Large intestine (tissue), 3 donors: ENCODE measurements at regions not wholly inside any gene's neighbourhood (a gene's known extent, or its start where the extent isn't known, plus 50 kb on each side); places are given as distances from the start of the nearest gene placed in this dataset.

Experiments
- DNase-seq, 2 donors: peaks; one replicate each; pipeline versions ENCODE4 v3.0.0 to v3.0.0-alpha.2; 2013
- H3K27ac ChIP-seq: one replicate; pipeline ENCODE4 v1.5.1; 2013; ENCODE audit warnings: low read length
- H3K27me3 ChIP-seq: 2 replicates; pipeline ENCODE4 v1.6.1; 2013; ENCODE audit warnings: low read length; ENCODE audit not compliant: control insufficient read depth, insufficient read depth
- H3K36me3 ChIP-seq: 2 replicates; pipeline ENCODE4 v1.6.1; 2013; ENCODE audit warnings: low read length; ENCODE audit not compliant: control insufficient read depth, insufficient read depth
- H3K4me1 ChIP-seq: one replicate; pipeline ENCODE4 v1.6.1; 2013; ENCODE audit warnings: low read length; ENCODE audit not compliant: control insufficient read depth, insufficient read depth
- H3K4me3 ChIP-seq: one replicate; pipeline ENCODE4 v1.5.1; 2013; ENCODE audit warnings: low read length
- H3K9me3 ChIP-seq: one replicate; pipeline ENCODE4 v1.6.1; 2013; ENCODE audit warnings: mild to moderate bottlenecking, low read depth, low read length, moderate library complexity; ENCODE audit not compliant: control insufficient read depth
- WGBS: methylation state at CpG from one replicate; pipeline ENCODE4 v1.1.5; 2013; ENCODE audit warnings: low lambda C conversion rate; ENCODE audit not compliant: insufficient coverage; 5-methylcytosine and 5-hydroxymethylcytosine counted together

DNA sequence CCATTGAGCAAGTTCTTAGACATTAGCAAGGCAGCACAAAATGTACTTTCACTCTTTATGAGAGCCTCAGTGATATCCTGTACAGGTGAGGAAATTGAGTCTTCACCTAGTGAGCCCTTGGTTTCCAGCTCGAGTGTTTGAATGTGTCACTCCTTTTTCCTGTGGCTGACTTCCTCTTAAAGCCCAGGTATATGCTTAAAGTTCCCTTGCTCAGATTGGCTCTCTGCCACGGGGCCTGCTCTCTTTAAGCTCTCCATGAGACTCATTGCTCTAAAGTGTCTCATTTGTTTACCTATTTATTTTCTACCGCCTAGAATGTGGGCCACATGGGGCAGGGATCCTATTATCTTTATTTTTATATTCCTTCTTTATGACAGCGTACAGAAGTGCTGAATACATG, 324.9 kb downstream of the SIPA1L2 start:
- no peak overlapping the region for H3K27ac ChIP-seq
- no peak for DNase-seq
- H3K36me3 ChIP-seq: no peaks in the 10 kb centered on the region
- no peak overlapping the region for H3K4me3 ChIP-seq
- peaks cover 3% of the 10 kb centered on the region for H3K27me3 ChIP-seq
- H3K9me3 ChIP-seq: no peaks in the 10 kb centered on the region
- WGBS: 64% methylated on average over 4 of the region's 4 CpGs
- H3K4me1 ChIP-seq: no peaks in the 10 kb centered on the region

DNA sequence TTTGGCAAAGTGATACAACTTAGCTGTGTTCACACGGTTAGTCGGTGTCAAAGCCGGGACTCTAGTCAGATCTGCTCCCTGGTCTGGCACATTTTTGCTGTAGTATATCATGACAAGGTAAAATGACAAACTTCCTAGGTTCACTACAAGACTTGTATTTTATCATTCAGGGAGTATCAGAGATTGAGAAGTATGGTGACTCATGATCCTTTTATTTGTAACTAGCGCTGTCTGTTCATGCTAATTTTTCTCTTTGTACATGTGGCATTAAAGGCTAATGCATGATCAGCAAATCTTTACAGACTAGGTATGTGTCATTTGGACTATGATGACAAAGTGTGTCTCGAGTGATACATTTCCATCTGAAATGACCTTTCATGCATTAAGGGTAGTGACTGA, 326.7 kb downstream of the SIPA1L2 start:
- 100% methylated on average over 1 of the region's 5 CpGs for WGBS
- DNase-seq: no peak
- peaks cover 3% of the 10 kb centered on the region for H3K27me3 ChIP-seq
- no peak overlapping the region for H3K4me3 ChIP-seq
- no peaks in the 10 kb centered on the region for H3K36me3 ChIP-seq
- H3K27ac ChIP-seq: no peak overlapping the region
- H3K4me1 ChIP-seq: no peaks in the 10 kb centered on the region
- H3K9me3 ChIP-seq: no peaks in the 10 kb centered on the region

DNA sequence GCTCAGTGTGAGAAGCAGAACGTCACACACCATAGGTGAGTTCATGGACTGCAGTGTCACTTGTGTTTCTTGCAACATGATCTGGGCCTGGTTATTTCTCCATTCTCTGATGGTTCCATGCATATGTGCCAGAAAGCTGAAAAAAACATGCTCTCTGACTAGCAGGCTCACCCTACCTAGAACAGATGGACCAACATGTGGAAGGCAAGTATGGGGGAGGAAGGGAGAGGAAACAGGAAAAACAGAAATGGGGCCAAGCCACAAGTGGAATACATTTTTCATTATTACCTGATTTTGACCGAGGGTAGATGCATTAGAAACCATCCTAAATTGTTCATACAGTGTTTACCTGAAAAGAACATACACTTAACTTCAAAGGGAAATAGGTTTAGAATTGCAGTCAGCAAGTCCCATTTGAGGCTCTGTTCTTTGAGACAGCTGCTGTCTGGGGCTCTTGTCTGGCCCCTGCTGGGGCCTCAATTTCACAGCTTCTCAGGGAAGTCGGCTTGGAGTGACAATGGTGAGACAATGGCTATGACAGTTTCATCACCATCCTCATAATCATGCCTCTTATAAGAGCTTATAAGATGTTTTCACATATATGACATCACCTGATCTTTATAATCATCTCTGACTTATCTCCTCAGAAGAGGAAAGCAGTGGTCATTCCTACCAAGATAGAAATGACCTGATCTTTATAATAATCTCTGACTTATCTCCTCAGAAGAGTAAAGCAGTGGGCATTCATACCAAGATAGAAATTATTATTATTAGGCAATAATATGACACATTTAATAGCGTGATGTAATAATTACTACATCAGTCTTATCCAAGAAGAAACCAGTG, 327.3 kb downstream of the SIPA1L2 start:
- H3K4me3 ChIP-seq: no peak overlapping the region
- H3K9me3 ChIP-seq: no peaks in the 10 kb centered on the region
- peaks cover 3% of the 10 kb centered on the region for H3K27me3 ChIP-seq
- WGBS: 17% methylated on average over 1 of the region's 4 CpGs
- no peaks in the 10 kb centered on the region for H3K36me3 ChIP-seq
- H3K27ac ChIP-seq: no peak overlapping the region
- H3K4me1 ChIP-seq: no peaks in the 10 kb centered on the region
- DNase-seq: no peak

DNA sequence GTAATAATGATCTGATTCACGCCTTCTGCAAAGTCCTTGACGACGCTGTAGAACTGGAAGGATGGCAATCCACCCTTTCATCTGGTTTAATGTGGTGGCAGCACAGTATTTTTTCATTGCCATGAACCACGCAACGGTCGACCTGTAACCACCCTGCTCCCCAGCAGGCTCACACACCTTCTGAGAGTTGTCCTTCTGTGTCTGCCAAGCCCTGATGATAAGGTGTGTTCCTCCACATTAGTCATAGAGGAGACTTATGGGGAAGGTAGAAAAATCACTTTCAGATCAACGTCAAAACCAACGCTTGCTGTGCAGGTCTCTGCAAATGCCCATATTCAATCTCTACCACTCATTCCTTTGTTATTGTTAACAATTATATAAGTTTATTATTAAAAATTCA, 328.7 kb downstream of the SIPA1L2 start:
- H3K9me3 ChIP-seq: no peaks in the 10 kb centered on the region
- no peak overlapping the region for H3K4me3 ChIP-seq
- no peak overlapping the region for H3K27ac ChIP-seq
- H3K4me1 ChIP-seq: no peaks in the 10 kb centered on the region
- H3K36me3 ChIP-seq: no peaks in the 10 kb centered on the region
- 100% methylated on average over 2 of the region's 8 CpGs for WGBS
- H3K27me3 ChIP-seq: peaks cover 3% of the 10 kb centered on the region
- DNase-seq: no peak

DNA sequence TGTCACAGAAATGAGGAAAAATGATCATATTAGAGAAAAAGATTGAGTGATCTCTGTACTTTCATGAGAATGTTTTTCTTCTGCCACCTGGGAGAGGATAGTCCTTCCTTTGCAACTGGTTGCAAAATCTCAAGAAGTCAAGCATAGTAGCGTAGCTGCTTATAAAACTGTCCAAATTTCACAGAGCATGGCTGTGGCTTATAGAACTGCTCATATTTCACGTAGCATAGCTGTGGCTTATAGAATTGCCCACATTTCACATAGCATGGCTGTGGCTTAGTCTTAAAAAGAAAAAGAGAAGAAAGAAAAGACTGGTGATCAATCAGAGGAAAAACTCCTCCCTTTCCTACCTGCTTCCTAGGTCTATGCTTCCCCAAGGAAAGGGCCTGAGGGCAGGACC, 329.5 kb downstream of the SIPA1L2 start:
- Histone ChIP-seq H3K9me3 (no peaks in the 10 kb centered on the region), H3K27me3 (peaks cover 3% of the 10 kb centered on the region), H3K4me3 (no peak overlapping the region), H3K27ac (no peak overlapping the region), H3K36me3 (no peaks in the 10 kb centered on the region), H3K4me1 (no peaks in the 10 kb centered on the region)
- no peak for DNase-seq
- no CpG with 5 or more reads among the region's 2 CpGs for WGBS

DNA sequence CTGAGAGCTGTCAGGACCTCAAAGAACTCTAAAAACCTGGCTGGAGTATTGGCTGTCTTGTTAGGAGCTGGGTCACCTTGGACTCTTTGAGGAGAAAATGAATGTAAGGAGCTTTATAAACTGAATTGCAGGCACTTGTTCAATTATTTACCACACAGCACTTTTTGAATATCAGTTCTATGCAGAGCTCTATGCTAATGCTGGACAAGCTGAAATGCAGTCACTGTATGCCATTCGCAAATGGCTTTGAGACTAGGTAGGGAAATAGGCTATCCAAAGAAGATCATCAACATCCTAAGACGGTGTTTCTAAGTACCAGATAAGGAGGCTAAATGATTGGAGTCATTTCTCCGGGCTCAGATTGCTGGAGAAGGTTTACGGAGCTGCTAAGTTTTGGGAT, 333.5 kb downstream of the SIPA1L2 start:
- Histone ChIP-seq H3K36me3 (no peaks in the 10 kb centered on the region), H3K9me3 (no peaks in the 10 kb centered on the region), H3K27me3 (peaks cover 3% of the 10 kb centered on the region), H3K4me1 (no peaks in the 10 kb centered on the region), H3K4me3 (no peak overlapping the region), H3K27ac (no peak overlapping the region)
- WGBS: no CpG with 5 or more reads among the region's 4 CpGs
- no peak for DNase-seq

DNA sequence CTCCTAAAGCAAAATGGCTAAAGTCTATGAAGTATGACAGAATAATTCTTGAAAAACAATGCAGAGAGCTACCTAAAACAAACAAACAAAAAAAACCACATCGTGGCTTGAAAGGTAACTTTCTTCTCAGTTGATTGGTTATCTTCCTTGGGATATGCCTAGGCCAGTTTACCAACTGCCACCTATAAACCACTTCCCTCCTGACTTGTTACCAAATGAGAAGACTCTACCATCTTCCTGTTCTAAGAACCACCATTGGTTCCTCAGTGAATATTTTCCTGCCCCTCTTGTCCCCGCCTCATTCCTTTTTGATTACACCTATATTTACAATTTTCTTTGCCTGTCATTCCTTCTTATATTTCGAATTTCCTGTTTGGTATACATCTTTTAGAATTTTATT, 336.6 kb downstream of the SIPA1L2 start:
- DNase-seq: no peak

DNA sequence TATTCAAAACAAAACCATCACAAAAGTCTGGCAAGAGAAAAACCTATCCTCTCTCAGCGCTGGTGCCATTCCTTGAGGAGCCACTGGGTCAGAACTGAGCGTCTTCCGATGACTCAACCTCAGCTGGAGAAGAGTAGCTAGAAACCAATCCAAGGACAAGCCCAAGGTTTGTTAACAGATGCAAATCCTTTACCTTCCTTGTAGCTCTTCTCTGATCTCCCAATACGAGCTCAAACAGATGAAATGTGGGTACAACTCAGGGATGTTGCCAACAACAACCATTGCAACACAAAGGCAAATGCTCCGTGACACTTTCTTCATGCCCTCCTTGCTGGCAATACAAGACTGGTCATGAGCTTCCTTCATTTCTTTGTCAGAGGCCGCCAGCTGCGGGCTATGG, 337.1 kb downstream of the SIPA1L2 start:
- Histone ChIP-seq H3K27ac (no peak overlapping the region), H3K27me3 (no peaks in the 10 kb centered on the region), H3K4me3 (no peak overlapping the region), H3K36me3 (no peaks in the 10 kb centered on the region), H3K4me1 (peaks cover 4% of the 10 kb centered on the region), H3K9me3 (no peaks in the 10 kb centered on the region)
- WGBS: 95% methylated on average over 4 of the region's 7 CpGs
- no peak for DNase-seq

More for the DNA sequence above, 336.6 kb downstream of the SIPA1L2 start:
- no peaks in the 10 kb centered on the region for H3K27me3 ChIP-seq
- no peaks in the 10 kb centered on the region for H3K9me3 ChIP-seq
- no peaks in the 10 kb centered on the region for H3K36me3 ChIP-seq
- H3K4me1 ChIP-seq: peaks cover 2% of the 10 kb centered on the region
- WGBS: 100% methylated on average over 2 of the region's 3 CpGs
- no peak overlapping the region for H3K4me3 ChIP-seq
- H3K27ac ChIP-seq: no peak overlapping the region

DNA sequence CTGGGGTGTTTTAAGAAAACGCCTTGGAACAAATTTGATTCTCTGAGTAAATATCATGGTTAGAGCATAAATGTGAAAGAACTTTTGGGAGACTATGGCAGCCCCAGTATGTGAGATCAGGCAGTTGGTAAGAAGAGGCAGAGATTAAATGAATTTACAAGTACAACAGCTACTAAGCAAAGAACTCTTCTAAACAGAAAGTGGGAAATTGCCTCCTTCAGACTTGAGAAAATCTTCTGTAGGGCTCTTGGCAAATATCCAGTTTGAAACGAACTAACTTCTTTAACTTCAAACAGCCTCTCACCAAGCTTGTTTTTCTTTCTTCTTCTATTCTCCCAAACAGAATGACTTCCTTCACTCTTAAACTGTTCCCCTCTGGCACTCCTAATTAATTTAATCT, 337.7 kb downstream of the SIPA1L2 start:
- 54% methylated on average over 2 of the region's 2 CpGs for WGBS
- Histone ChIP-seq H3K9me3 (no peaks in the 10 kb centered on the region), H3K27ac (no peak overlapping the region), H3K4me3 (no peak overlapping the region), H3K27me3 (no peaks in the 10 kb centered on the region), H3K4me1 (peaks cover 4% of the 10 kb centered on the region), H3K36me3 (no peaks in the 10 kb centered on the region)
- no peak for DNase-seq

DNA sequence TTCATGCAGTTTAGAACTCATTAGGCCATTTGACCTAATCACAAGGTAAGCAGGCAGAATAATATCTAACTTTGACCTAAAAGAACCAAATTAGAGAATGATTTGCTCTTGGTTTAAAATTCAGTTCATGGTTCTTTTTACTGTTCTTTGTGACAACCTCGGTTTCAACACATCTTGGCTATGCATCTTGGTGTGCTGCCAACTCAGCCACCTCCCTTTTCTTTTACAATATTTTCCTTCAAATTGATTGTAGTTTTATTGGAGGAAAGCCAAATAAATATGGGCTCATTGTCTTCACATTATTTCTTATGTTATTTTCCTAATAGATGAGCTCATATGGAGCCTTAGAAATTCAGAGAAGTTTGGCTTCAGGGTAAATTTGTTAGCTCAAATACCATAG, 338.3 kb downstream of the SIPA1L2 start:
- DNase-seq: no peak
- Histone ChIP-seq H3K4me3 (no peak overlapping the region), H3K27ac (no peak overlapping the region), H3K9me3 (no peaks in the 10 kb centered on the region), H3K27me3 (no peaks in the 10 kb centered on the region), H3K36me3 (no peaks in the 10 kb centered on the region), H3K4me1 (peaks cover 4% of the 10 kb centered on the region)
- WGBS: 50% methylated on average over 1 of the region's 1 CpG

DNA sequence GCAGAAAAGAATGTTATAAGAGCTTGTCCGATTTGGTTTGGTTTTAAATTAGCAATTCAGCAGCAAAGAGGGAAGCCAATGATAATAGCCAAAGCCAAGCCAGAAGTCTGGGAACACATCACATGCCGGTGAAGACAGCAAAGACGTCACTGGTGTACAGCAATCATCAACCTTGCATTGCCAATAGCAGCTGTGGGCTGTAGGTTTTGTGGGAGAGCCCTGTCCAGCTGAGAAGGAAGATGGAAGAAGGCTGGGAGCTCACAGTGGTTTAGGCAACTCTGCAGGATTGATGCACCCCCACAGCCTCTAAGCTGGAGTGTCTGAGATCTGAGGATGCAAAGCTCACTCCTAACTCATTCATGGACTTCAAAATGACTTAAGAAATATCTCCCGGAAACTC, 338.7 kb downstream of the SIPA1L2 start:
- WGBS: 80% methylated on average over 1 of the region's 4 CpGs
- no peaks in the 10 kb centered on the region for H3K9me3 ChIP-seq
- H3K36me3 ChIP-seq: no peaks in the 10 kb centered on the region
- H3K27me3 ChIP-seq: no peaks in the 10 kb centered on the region
- H3K4me3 ChIP-seq: no peak overlapping the region
- DNase-seq: no peak
- H3K4me1 ChIP-seq: peaks cover 4% of the 10 kb centered on the region
- H3K27ac ChIP-seq: no peak overlapping the region
